Endothelial cell of umbilical vein (primary cell): ENCODE measurements at regions not wholly inside any gene's neighbourhood (a gene's known extent, or its start where the extent isn't known, plus 50 kb on each side); places are given as distances from the start of the nearest gene placed in this dataset.

ENCODE experiments used
- BruUV-seq: library from RNA; stranded (reverse); fragments of 400-500 nt; replicated peaks from 2 replicates; lab custom pipeline; 2021; lab: Mats Ljungman, UMichigan
- CTCF ChIA-PET: fragments of 300-600, 350-600 bp; sonication (Branson Sonifier 250); formaldehyde crosslinking; loops from one replicate; lab custom pipeline; 2021; ENCODE audit warnings: antibody characterized with exemption, inconsistent platforms; lab: Charles Lee
- POLR2A ChIA-PET: fragments of 300-600, 350-600 bp; sonication (Branson Sonifier 250); formaldehyde crosslinking; loops from one replicate; lab custom pipeline; 2021; ENCODE audit warnings: antibody characterized with exemption, inconsistent platforms; lab: Charles Lee
- DNase-seq: peaks from one replicate; pipeline ENCODE4 v3.0.0-alpha.2; 2011; ENCODE audit warnings: low read depth, low spot score
- FAIRE-seq: peaks from 2 replicates; lab custom pipeline; 2011; peaks lifted over from hg19 to GRCh38; lab: Jason Lieb, UNC
- H2AFZ ChIP-seq: 2 replicates; pipeline ENCODE4 v1.6.0; 2012; ENCODE audit warnings: low read depth, low read length, control low read depth, inconsistent platforms
- H3K27ac ChIP-seq: 2 replicates; pipeline ENCODE4 v1.5.1; 2011; ENCODE audit warnings: low read depth, mild to moderate bottlenecking, control low read depth, low read length, moderate library complexity; ENCODE audit not compliant: insufficient read depth
- H3K27me3 ChIP-seq, 2 experiments: 2 replicates each; pipeline versions ENCODE4 v1.6.0 to v1.6.1; 2011; ENCODE audit warnings: low read length in 2 of 2, mixed read lengths in 1 of 2; ENCODE audit not compliant: control insufficient read depth in 2 of 2, insufficient read depth in 2 of 2
- H3K36me3 ChIP-seq, 2 experiments: 2 replicates in 1 of 2; 3 replicates in 1 of 2; pipeline ENCODE4 v1.5.1; 2011; ENCODE audit warnings: low read length in 2 of 2, mild to moderate bottlenecking in 1 of 2, moderate library complexity in 1 of 2; ENCODE audit not compliant: control insufficient read depth in 2 of 2, insufficient read depth in 2 of 2; ENCODE audit errors: extremely low read depth in 1 of 2
- H3K4me1 ChIP-seq: 3 replicates; pipeline ENCODE4 v1.5.1; 2011; ENCODE audit warnings: mild to moderate bottlenecking, low read length; ENCODE audit not compliant: control insufficient read depth, insufficient read depth; ENCODE audit errors: extremely low read depth
- H3K4me2 ChIP-seq: 2 replicates; pipeline ENCODE4 v1.6.1; 2011; ENCODE audit warnings: low read length, control low read depth, mixed read lengths; ENCODE audit not compliant: insufficient read depth
- H3K4me3 ChIP-seq, 3 experiments: fragments of 200-600 bp in 1 of 3; sonication (generic), shearing (Covaris generic) in 1 of 3; replicated peaks in 1 of 3; 2 replicates each; pipeline ENCODE4 v1.5.1; 2011 to 2016; ENCODE audit warnings: control low read depth in 3 of 3, low read length in 3 of 3, mild to moderate bottlenecking in 2 of 3, inconsistent platforms in 1 of 3, low read depth in 1 of 3, moderate library complexity in 1 of 3; ENCODE audit not compliant: insufficient read depth in 1 of 3
- H3K79me2 ChIP-seq: 2 replicates; pipeline ENCODE4 v1.6.0; 2012; ENCODE audit warnings: low read length, inconsistent platforms; ENCODE audit not compliant: control insufficient read depth, insufficient read depth
- H3K9ac ChIP-seq: replicated peaks from 2 replicates; pipeline ENCODE3; 2011; ENCODE audit warnings: low read length, control low read depth; ENCODE audit not compliant: insufficient read depth; ENCODE audit errors: extremely low read depth
- H3K9me1 ChIP-seq: replicated peaks from 3 replicates; pipeline ENCODE4 v1.6.0; 2011; ENCODE audit warnings: mild to moderate bottlenecking, low read length; ENCODE audit not compliant: control insufficient read depth, insufficient read depth; ENCODE audit errors: extremely low read depth
- H3K9me3 ChIP-seq: replicated peaks from 2 replicates; pipeline ENCODE4 v1.5.1; 2012; ENCODE audit warnings: low read length, inconsistent platforms; ENCODE audit not compliant: control insufficient read depth, insufficient read depth
- H4K20me1 ChIP-seq: replicated peaks from 2 replicates; pipeline ENCODE3; 2011; ENCODE audit warnings: mild to moderate bottlenecking, low read length; ENCODE audit not compliant: control insufficient read depth, insufficient read depth; ENCODE audit errors: extremely low read depth
- CTCF ChIP-seq, 2 donors: IDR thresholded peaks; 1 replicate in 1 of 2; 2 replicates in 1 of 2; pipeline ENCODE4 v1.5.1; 2011; ENCODE audit warnings: low read length in 2 of 2, mild to moderate bottlenecking in 2 of 2, moderate library complexity in 2 of 2, control low read depth in 1 of 2, inconsistent platforms in 1 of 2, low read depth in 1 of 2; ENCODE audit not compliant: insufficient read depth in 1 of 2; ENCODE audit errors: extremely low read depth in 1 of 2
- EZH2 ChIP-seq: IDR thresholded peaks from 2 replicates; pipeline ENCODE4 v1.6.1; 2012; ENCODE audit warnings: borderline replicate concordance, low read depth, mild to moderate bottlenecking, moderate library complexity, low read length, inconsistent platforms; ENCODE audit not compliant: severe bottlenecking
- FOS ChIP-seq: IDR thresholded peaks from 2 replicates; pipeline ENCODE4 v1.6.1; 2011; ENCODE audit warnings: mild to moderate bottlenecking, low read length, moderate library complexity, borderline replicate concordance; ENCODE audit not compliant: insufficient read depth
- GATA2 ChIP-seq: IDR thresholded peaks from 2 replicates; pipeline ENCODE4 v1.7.0; 2011; ENCODE audit warnings: low read depth, mild to moderate bottlenecking, moderate library complexity, mixed read lengths, low read length; ENCODE audit not compliant: insufficient read length, insufficient read depth
- JUN ChIP-seq: IDR thresholded peaks from 2 replicates; pipeline ENCODE4 v1.6.1; 2011; ENCODE audit warnings: borderline replicate concordance, low read depth; ENCODE audit not compliant: insufficient read length, insufficient read depth
- MAX ChIP-seq: IDR thresholded peaks from 2 replicates; pipeline ENCODE4 v1.6.1; 2011; ENCODE audit not compliant: insufficient read depth, insufficient read length
- MYC ChIP-seq: IDR thresholded peaks from one replicate; pipeline ENCODE4 v1.6.1; 2011; ENCODE audit warnings: mild to moderate bottlenecking, low read depth, low read length
- POLR2A ChIP-seq: IDR thresholded peaks from 2 replicates; pipeline ENCODE4 v1.6.1; 2012; ENCODE audit warnings: low read depth, mild to moderate bottlenecking, control low read depth, low read length
- POLR2AphosphoS5 ChIP-seq: IDR thresholded peaks from 2 replicates; pipeline ENCODE4 v1.6.1; 2012; ENCODE audit warnings: low read depth, mild to moderate bottlenecking, control low read depth, low read length, moderate library complexity; ENCODE audit not compliant: insufficient read depth
- dilution Hi-C: fragments of 300-500 bp; cut with MboI; formaldehyde crosslinking; loops from one replicate; pipeline ENCODE4 v1.15.0; 2019; ENCODE audit warnings: low sequenced_read_pairs; ENCODE audit not compliant: extremely low pct_ligation_motif_present
- intact Hi-C: fragments of 100-400 bp; cut with micrococcal nuclease; formaldehyde crosslinking; loops from one replicate; pipeline ENCODE4 v1.10.0; 2022

GRCh38 chr2:189265696-189266320 lies 86.2 kb upstream of the COL5A2 start:
- POLR2A ChIA-PET = no interaction called here
- BruUV-seq = no TSS peak
- no peak overlapping the region for H3K9ac ChIP-seq
- no peak overlapping the region for H3K27ac ChIP-seq
- H3K4me2 ChIP-seq = no peak overlapping the region
- FAIRE-seq = no peak
- no peaks in the 10 kb centered on the region for H3K27me3 ChIP-seq
- CTCF ChIA-PET = no interaction called here
- no peaks in the 10 kb centered on the region for H3K36me3 ChIP-seq
- no peaks in the 10 kb centered on the region for H3K9me3 ChIP-seq
- TF ChIP-seq MYC = no peak
- no peak for TF ChIP-seq JUN
- no peak for TF ChIP-seq MAX
- TF ChIP-seq EZH2 = no peak
- TF ChIP-seq GATA2 = no peak
- TF ChIP-seq CTCF (IDR thresholded peaks at IDR 0.05; ENCODE audit: extremely low read depth in 1 of 2, insufficient read depth in 1 of 2, low read depth in 1 of 2, low read length in 2 of 2) = no peak
- no peak for TF ChIP-seq POLR2AphosphoS5
- TF ChIP-seq POLR2A = no peak
- TF ChIP-seq FOS = no peak
- no peak overlapping the region for H3K4me3 ChIP-seq
- intact Hi-C loops (no loop called here), dilution Hi-C loops (no loop called here)
- no peak overlapping the region for H2AFZ ChIP-seq
- H3K4me1 ChIP-seq = peaks cover 9% of the 10 kb centered on the region
- no peaks in the 10 kb centered on the region for H4K20me1 ChIP-seq
- no peaks in the 10 kb centered on the region for H3K9me1 ChIP-seq
- DNase-seq = peak; percentile 4
- no peaks in the 10 kb centered on the region for H3K79me2 ChIP-seq
